HAP-1 (cell line): ENCODE measurements at regions not wholly inside any gene's neighbourhood (a gene's known extent, or its start where the extent isn't known, plus 50 kb on each side); places are given as distances from the start of the nearest gene placed in this dataset.

Source experiments
- DNase-seq, 2 experiments: peaks; one replicate each; pipeline ENCODE4 v3.0.0-alpha.2; 2016 to 2020; ENCODE audit warnings: low spot score in 2 of 2
- H3K27me3 ChIP-seq: fragments of 250-450 bp; sonication (Bioruptor Pico); 2 replicates; pipeline ENCODE4 v1.5.1; 2020; ENCODE audit warnings: low read depth, mild to moderate bottlenecking, moderate library complexity
- H3K36me3 ChIP-seq: fragments of 250-450 bp; sonication (Bioruptor Pico); replicated peaks from 2 replicates; pipeline ENCODE4 v1.5.1; 2020; ENCODE audit warnings: mild to moderate bottlenecking
- H3K4me1 ChIP-seq: fragments of 250-450 bp; sonication (Bioruptor Pico); 2 replicates; pipeline ENCODE4 v1.5.1; 2020; ENCODE audit warnings: mild to moderate bottlenecking
- H3K4me3 ChIP-seq: fragments of 250-450 bp; sonication (Bioruptor Pico); 2 replicates; pipeline ENCODE4 v1.5.1; 2020; ENCODE audit warnings: mild to moderate bottlenecking, moderate library complexity
- H3K9me3 ChIP-seq: fragments of 250-450 bp; sonication (Bioruptor Pico); 2 replicates; pipeline ENCODE4 v1.5.1; 2020; ENCODE audit warnings: mild to moderate bottlenecking, moderate library complexity
- in situ Hi-C: fragments of 300-500 bp; cut with MboI; formaldehyde crosslinking; loops from 3 replicates; pipeline ENCODE4 v1.14.3; 2020; ENCODE audit warnings: low sequenced_read_pairs, inconsistent platforms, mixed read lengths

DNA sequence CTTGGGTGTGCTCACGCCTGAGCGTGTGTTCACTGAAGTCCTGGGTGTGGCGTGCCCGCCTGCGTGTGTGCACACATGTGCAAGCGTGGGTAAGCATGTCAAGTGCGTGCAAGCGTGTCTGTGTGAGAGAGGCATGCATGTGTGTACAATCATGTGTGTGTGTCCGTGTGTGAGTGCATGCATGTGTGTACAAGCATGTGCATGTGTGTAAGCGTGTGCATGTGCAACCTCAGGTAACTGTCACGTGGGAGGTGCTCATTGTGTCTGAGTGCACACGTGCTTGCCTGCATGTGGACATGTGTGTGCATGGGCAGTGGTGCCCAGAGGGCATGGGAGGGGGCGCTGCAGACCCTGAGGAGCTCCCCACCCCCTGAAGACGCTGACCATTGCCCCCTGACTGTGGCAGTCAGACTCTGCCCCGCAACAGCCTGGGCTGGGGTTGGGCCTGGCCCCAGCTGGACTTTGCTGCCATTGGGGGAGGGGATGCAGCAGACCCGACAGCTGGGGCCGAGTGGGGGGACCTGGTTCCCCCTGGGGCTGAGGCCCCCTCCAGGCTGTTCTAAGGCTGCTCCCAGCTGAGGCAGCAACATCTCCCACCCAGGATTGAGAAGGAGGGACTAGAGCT is 88.1 kb downstream of the UNCX start:
- Histone ChIP-seq H3K27me3 (peaks cover 5% of the 10 kb centered on the region; the same call in 1 of the 2 replicates), H3K4me1 (no peaks in the 10 kb centered on the region), H3K36me3 (no peaks in the 10 kb centered on the region), H3K4me3 (no peak overlapping the region), H3K9me3 (no peaks in the 10 kb centered on the region)
- in situ Hi-C loops = no loop called here
- no peak for DNase-seq

DNA sequence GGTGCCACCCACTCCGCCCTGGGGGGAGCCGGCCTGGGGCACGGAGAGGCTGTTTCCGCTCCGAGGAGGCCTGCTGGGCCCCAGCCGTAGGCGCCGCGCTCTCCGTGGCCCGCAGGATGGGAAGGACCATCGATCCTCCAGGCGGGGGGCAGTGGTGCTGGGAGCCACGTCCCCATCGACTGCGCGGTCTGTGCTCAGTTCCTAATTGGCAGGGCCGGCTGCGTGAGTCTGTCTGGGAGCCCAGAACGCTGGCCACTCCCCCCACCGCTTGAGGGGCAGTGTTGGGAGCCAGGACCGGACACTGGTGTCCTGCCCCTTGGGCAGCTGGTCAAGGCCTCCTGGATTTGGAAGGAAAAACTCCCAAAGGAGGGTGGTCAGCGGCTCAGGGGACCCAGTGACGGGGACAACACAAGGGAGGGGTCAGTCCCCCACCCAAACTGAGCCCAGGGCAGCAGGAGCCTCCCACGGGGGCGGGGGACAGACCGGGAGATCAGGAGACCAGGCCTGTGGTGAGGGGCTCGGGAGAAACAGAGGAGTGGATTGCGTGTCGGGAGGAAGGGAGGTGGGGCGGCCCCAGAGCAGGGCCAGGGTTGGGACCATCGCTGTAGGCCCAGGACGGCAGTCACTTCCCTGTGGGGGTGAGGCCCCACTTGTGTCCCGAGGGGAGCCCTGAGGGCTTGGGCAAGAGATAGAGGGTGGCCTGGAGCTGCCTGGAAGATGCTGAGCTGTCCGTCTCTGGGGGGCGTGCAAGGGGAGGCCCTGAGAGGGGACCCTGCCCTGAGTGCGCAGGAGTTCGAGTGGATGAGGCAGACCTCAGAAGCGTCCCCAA is 89.0 kb downstream of the UNCX start:
- H3K36me3 ChIP-seq = no peaks in the 10 kb centered on the region
- no peaks in the 10 kb centered on the region for H3K4me1 ChIP-seq
- H3K4me3 ChIP-seq = no peak overlapping the region
- no peaks in the 10 kb centered on the region for H3K9me3 ChIP-seq
- peaks cover 5% of the 10 kb centered on the region; the same call in 1 of the 2 replicates for H3K27me3 ChIP-seq
- in situ Hi-C loops = no loop called here
- DNase-seq = no peak

DNA sequence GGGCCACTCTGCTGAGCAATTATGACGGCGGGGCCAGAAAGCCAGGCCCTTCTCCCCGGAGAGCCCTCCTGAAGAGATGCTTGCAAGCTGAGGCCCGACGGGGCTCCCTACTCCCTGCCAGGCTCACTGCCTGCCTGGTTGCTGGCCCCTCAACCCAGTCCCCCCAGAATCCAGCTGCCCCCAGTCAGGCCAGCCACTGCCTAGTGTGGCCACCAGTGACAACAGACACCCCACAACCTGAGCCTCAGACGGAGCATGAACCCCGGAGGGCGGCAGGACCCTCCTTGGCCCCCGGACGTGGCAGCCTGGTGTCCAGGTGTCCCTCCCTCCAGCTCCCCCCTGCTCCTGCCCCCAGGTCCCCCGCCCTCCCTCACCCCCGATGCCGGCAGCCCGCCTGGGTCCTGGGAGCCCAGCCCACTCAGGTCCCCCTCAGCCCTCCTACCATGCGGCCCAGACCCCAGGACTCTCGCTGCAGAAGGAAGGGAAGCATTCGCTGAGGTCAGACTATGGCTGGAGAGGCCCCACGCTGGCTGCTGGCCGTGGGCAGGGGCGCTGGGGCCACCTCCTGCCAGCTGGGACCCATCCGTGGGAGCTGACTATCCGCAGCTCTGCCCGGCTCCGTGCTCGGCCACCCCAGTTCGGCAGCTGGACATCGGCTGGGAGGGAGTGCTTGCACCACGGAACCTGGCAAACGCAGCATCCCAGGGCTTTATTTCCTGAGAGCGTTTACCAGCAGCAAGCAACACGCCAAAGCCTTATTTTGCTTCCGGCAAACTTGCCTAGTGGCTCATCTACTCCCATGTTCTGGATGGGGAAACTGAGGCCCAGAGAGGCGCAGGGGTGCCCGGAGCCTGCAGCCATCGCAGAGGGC is 89.8 kb downstream of the UNCX start:
- no peaks in the 10 kb centered on the region for H3K4me1 ChIP-seq

DNA sequence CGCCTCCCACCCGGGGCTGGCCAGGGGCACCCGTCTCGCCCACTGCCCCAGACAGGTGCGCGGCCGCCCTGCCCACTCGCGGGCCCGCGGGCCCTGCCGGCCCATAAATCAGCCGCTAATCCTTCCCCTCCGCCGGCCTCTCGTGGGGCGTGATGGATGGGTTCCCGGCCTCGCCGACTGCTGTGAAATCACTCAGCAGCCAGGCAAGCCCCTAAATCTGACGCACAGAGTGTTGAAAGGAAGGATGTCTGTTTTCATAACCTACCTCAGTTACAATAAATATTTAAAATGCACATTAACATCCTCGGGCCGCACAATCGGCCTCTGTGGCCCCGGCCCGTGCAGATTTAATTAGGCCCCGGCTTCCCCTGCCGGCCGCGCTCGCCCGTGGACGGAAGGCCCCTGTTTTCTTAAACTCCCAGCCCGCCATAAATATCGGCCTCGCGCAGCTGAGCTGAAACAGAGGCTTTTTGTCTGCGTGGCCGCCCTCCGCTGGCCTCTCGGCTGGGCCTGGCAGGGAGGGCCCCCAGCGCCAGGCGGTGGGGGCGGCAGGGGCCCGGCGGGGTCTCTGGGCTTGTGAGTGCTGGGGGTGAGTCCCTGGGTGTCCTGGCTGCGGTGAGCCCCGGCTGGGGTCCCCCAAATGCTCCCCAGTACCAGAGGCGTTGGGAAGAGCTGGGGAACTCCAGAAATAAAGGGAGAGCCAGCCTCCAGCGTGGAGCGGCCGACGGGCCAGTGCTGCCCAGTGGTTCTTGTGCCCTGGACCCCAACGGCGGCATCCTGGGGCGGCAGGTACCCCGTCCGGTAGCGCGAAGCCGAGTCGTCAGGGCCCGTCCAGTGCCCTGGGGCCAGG is 90.7 kb downstream of the UNCX start:
- H3K9me3 ChIP-seq = no peaks in the 10 kb centered on the region
- no peaks in the 10 kb centered on the region for H3K4me1 ChIP-seq
- in situ Hi-C loops = no loop called here
- DNase-seq = no peak
- peaks cover 5% of the 10 kb centered on the region; the same call in 1 of the 2 replicates for H3K27me3 ChIP-seq
- no peak overlapping the region for H3K4me3 ChIP-seq
- H3K36me3 ChIP-seq = no peaks in the 10 kb centered on the region

More for the DNA sequence above, 89.8 kb downstream of the UNCX start:
- H3K4me3 ChIP-seq = no peak overlapping the region
- H3K36me3 ChIP-seq = no peaks in the 10 kb centered on the region
- DNase-seq = no peak
- peaks cover 5% of the 10 kb centered on the region; the same call in 1 of the 2 replicates for H3K27me3 ChIP-seq
- in situ Hi-C loops = no loop called here
- no peaks in the 10 kb centered on the region for H3K9me3 ChIP-seq

DNA sequence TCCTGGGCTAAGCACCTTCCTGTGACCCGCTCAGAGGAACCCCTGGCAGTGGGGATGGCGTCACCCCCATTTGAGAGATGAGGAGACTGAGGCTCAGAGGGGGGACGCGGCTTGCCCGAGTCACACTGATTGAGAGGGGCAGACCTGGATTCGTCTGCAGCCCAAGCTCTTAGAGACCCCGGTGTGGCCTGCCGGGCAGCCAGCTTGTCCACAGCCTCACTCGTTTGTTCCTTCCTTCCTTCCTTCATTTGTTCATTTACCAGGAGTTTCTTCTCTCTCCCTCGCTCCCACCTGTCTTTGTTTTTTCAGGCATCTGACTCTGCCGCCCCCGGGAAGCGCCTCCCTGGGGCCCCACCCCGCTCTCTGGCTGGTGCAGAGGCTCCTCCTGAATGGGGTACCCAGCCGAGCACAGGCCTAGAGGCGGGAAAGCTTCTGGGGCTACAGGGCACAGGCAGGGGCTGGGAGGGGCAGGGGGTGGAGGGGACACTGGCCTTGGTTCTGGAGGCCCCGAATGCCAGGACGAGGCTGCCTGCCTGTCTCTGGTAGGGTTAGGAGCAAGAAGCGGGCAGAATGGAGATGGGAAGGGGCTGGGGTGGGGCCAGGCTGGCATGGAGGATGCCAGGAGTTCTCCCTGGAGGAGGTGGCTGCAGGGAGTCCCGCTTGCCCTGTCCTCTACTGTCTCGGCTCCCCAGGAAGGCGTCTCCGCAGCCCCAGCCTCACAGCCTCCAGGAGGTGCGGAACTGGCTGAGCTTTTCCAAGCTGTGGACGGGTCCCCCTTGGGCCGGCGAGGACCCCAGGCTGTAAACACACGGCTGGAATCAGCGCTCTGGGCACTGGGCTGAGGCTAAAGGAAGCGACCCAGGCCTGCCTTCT is 91.6 kb downstream of the UNCX start:
- no peaks in the 10 kb centered on the region for H3K36me3 ChIP-seq
- DNase-seq = no peak
- no peaks in the 10 kb centered on the region for H3K9me3 ChIP-seq
- in situ Hi-C loops = no loop called here
- H3K4me3 ChIP-seq = no peak overlapping the region
- H3K27me3 ChIP-seq = peaks cover 5% of the 10 kb centered on the region; the same call in 1 of the 2 replicates
- H3K4me1 ChIP-seq = no peaks in the 10 kb centered on the region

DNA sequence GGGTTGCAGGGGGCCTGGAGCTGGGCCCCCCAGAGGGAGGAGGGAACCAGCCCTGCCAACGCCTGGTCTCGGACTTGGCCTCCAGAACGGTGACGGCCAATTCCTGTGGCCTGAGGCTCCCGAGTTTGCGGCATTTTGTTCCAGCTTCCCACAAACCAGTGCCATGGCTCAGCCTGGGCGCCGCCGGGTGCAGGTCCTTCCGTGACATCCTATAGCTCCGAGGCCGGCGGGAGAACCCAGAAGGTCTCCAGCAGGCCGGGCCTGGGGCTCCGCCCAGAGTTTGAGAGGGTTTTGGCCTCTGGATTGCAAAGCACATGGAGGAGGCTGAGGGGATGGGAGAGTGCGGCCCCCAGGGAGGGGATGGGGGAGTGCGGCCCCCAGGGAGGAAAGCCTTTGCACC is 92.6 kb downstream of the UNCX start:
- no peak for DNase-seq
- H3K4me1 ChIP-seq = no peaks in the 10 kb centered on the region
- H3K9me3 ChIP-seq = no peaks in the 10 kb centered on the region
- no peaks in the 10 kb centered on the region for H3K36me3 ChIP-seq
- in situ Hi-C loops = no loop called here
- no peak overlapping the region for H3K4me3 ChIP-seq
- peaks cover 5% of the 10 kb centered on the region; the same call in 1 of the 2 replicates for H3K27me3 ChIP-seq

DNA sequence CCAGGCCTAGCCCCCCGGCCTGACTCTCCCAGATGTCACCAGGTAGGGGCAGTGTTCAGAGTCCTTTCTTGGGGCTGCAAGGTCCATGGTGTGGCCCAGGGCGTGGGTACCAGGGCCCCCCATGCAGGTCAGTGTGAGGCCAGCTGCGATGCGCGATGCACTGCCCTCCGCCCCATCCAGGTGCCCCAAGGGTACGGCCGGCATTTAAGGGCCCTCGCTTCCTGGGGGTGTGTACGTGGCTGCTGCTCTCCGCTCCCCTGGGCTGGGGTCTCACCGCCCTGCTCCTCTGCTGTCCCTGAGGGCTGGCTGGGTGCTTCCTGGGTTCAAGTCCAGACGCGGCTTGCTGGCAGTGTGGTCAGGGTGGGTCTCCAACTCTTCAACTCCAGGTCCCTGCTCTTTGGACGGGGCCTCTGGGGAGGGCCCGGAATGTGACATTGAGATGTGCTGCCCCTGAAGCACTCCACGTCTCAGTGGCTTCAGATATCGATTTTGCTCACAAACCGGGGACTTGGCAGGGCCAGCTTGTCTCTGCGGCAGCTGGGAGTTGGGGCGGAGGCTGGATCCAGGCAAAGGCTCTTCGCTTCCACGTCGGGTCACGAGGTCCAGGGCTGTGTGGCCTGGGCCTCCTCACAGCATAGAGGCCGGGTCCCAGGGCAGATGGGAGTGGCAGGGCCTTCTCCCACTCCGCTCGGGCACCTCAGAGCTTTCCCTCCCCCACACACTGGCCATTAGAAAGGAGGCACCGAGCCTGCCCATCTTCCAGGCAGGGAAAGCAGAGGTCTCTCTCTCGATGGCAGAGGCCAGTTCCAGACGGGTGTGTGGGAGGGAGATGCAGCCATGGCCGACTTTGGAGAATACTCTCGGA is 93.2 kb downstream of the UNCX start:
- Histone ChIP-seq H3K4me3 (no peak overlapping the region), H3K27me3 (peaks cover 5% of the 10 kb centered on the region; the same call in 1 of the 2 replicates), H3K36me3 (no peaks in the 10 kb centered on the region), H3K9me3 (no peaks in the 10 kb centered on the region), H3K4me1 (no peaks in the 10 kb centered on the region)
- in situ Hi-C loops = no loop called here
- DNase-seq = no peak

DNA sequence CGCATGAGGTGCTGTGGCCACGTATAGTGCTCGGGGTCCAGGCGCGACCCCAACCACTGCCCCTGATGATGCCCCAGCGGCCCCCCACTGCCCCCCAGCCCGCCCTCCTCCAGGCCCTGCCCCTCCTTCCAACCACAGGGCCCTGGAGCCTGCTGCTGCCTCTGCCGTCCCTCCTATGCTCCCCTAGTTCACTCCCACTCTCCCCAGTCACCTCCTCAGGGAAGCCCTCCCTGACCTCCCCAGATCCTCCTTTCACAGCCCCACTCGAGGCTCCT is 93.8 kb downstream of the UNCX start:
- Histone ChIP-seq H3K4me1 (no peaks in the 10 kb centered on the region), H3K4me3 (no peak overlapping the region), H3K27me3 (peaks cover 5% of the 10 kb centered on the region; the same call in 1 of the 2 replicates), H3K36me3 (no peaks in the 10 kb centered on the region), H3K9me3 (no peaks in the 10 kb centered on the region)
- in situ Hi-C loops = no loop called here
- no peak for DNase-seq

DNA sequence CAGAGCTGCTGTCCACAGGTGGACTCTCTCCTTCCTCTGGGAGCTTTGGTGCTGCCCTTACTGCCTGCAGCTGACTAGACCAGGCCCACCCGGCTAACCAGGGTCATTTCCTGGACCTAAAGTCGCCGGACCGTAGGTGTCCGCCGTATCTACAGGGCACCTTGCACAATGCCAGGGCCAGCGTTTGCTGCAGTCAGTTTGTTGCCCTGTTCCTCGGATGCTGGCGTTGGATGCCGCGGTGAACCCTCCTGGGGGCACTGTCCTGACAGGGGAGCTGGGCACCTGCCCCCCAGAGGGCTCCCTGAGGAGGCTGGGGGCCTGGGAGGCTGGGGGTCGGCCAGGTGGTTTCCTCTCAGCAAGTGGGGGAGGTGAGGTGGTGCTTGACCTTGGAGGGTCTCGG is 96.6 kb downstream of the UNCX start:
- in situ Hi-C loops = no loop called here
- no peaks in the 10 kb centered on the region for H3K27me3 ChIP-seq
- H3K36me3 ChIP-seq = no peaks in the 10 kb centered on the region
- no peak overlapping the region for H3K4me3 ChIP-seq
- H3K4me1 ChIP-seq = no peaks in the 10 kb centered on the region
- no peaks in the 10 kb centered on the region for H3K9me3 ChIP-seq
- DNase-seq = no peak

DNA sequence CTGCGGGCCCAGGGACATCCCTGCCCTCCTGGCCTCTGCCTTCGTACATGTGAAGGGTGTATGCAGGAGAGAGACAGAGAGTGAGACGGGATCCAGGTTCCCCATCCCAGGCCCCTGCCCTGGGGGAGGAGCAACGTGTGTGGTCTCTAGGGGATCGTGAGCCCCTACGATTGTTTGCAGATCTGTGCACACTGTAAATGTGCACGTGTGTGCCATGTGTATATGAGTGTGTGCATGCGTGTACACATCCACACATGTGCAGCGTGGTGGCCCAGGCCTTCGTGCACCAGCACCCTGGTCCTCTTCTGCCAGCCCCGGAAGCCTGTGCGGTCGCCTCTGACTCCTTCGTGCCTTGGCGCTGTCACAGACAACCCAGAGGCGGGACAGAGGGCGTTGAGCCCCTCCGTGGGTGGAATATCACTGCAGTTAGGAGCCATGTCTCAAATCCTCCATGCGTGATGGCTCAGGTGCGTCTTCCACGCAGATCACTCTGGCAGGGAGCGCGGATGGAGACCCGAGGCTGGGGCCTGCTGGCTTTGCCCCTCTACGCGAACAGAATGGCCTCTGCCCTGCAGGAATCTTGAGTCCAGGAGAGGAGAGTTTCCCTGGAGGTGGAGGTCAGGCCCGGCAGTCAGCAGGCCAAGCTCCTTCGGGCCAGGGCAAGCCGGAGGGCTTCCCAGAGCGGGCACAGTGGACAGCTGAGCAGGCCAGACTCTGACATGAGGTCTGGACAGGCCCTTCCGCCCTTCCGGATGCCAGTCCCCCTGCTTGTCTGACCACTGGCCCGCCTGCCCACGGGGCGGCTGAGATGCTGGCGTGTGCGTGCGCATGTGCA is 97.5 kb downstream of the UNCX start:
- no peak overlapping the region for H3K4me3 ChIP-seq
- in situ Hi-C loops = no loop called here
- DNase-seq = no peak
- H3K4me1 ChIP-seq = no peaks in the 10 kb centered on the region
- H3K36me3 ChIP-seq = no peaks in the 10 kb centered on the region
- H3K27me3 ChIP-seq = no peaks in the 10 kb centered on the region
- no peaks in the 10 kb centered on the region for H3K9me3 ChIP-seq

DNA sequence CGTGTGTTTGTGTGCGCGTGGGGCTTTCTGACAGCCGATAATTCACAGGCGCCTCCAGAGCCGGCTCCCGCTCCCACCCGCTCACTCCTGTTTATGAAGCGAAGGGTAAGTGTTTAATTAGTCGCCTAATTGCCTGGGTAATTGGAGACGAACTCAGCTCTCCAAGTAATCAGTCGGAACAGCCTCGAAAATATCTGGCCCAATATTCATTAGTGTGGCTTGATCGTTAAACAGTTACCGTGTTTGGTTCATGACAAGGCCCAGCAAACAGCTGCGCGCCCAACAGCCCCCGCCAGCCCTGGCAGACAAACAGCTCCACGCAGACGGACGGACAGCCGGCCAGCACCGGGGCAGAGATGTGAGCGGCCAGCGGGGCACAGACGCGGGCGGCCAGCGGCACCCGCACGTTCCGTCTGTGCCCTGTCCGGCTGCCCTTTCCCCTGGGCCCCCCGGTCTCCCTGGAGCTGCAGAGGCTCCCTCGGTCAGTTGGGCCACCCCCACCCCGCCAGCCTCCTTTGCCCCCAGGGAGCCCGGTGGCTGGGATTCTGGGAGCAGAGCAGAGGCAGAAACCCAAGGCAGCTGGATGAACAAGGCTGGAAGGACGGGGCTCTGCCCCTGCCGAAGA is 98.2 kb downstream of the UNCX start:
- no peak overlapping the region for H3K4me3 ChIP-seq
- H3K27me3 ChIP-seq = no peaks in the 10 kb centered on the region
- H3K36me3 ChIP-seq = no peaks in the 10 kb centered on the region
- H3K4me1 ChIP-seq = no peaks in the 10 kb centered on the region
- in situ Hi-C loops = no loop called here
- no peak for DNase-seq
- no peaks in the 10 kb centered on the region for H3K9me3 ChIP-seq
